ENCODE measurements at regions not wholly inside any gene's neighbourhood (a gene's known extent, or its start where the extent isn't known, plus 50 kb on each side); places are given as distances from the start of the nearest gene placed in this dataset.
"Not testable (repeated sequence)": the region's sequence is repeated elsewhere in the genome, so short reads cannot be mapped to it uniquely, and the experiment has no call there.

GRCh38 chr12:114841557-114842251, 157.7 kb upstream of the TBX3 start:
- H3K27me3 Mint-ChIP-seq (ENCODE audit: low read depth in 3 of 3) = peaks cover 0 to 2% (median 0%) of the 10 kb centered on the region in 3 donors
- no peaks in the 10 kb centered on the region for H3K4me1 Mint-ChIP-seq
- H3K9me3 Mint-ChIP-seq = peaks cover 0 to 2% (median under 1%) of the 10 kb centered on the region in 6 donors
- no peaks in the 10 kb centered on the region for H3K36me3 Mint-ChIP-seq
- no peak for DNase-seq
- no peak overlapping the region for H3K27ac Mint-ChIP-seq
- H3K4me3 Mint-ChIP-seq = no peak overlapping the region

GRCh38 chr12:114838480-114838879, 154.5 kb upstream of the TBX3 start:
- no peak overlapping the region for H3K27ac Mint-ChIP-seq
- H3K36me3 Mint-ChIP-seq = no peaks in the 10 kb centered on the region
- H3K4me1 Mint-ChIP-seq = no peaks in the 10 kb centered on the region
- no peak for DNase-seq
- peaks cover 0 to 4% (median 0%) of the 10 kb centered on the region in 6 donors for H3K9me3 Mint-ChIP-seq
- H3K27me3 Mint-ChIP-seq (ENCODE audit: low read depth in 3 of 3) = peaks cover 0 to 3% (median 2%) of the 10 kb centered on the region in 3 donors
- H3K4me3 Mint-ChIP-seq = no peak overlapping the region

- Mint-ChIP-seq H3K27me3 (ENCODE audit: low read depth in 3 of 3) (peaks cover 0 to 4% (median 2%) of the 10 kb centered on the region in 3 donors), H3K27ac (no peak overlapping the region), H3K36me3 (no peaks in the 10 kb centered on the region), H3K4me1 (no peaks in the 10 kb centered on the region), H3K9me3 (peaks cover 0 to 4% (median 2%) of the 10 kb centered on the region in 6 donors), H3K4me3 (no peak overlapping the region)
- no peak for DNase-seq
Measured at GRCh38 chr12:114836609-114837008, 152.6 kb upstream of the TBX3 start.

- peaks cover 0 to 4% (median 2%) of the 10 kb centered on the region in 6 donors for H3K9me3 Mint-ChIP-seq
- no peak overlapping the region for H3K4me3 Mint-ChIP-seq
- H3K27me3 Mint-ChIP-seq (ENCODE audit: low read depth in 3 of 3) = peaks cover 0 to 4% (median 2%) of the 10 kb centered on the region in 3 donors
- DNase-seq = no peak
- no peak overlapping the region for H3K27ac Mint-ChIP-seq
- H3K36me3 Mint-ChIP-seq = no peaks in the 10 kb centered on the region
- H3K4me1 Mint-ChIP-seq = no peaks in the 10 kb centered on the region
Measured at GRCh38 chr12:114835031-114835430, 151.1 kb upstream of the TBX3 start.

GRCh38 chr12:114834621-114835020, 150.6 kb upstream of the TBX3 start:
- H3K4me1 Mint-ChIP-seq = no peaks in the 10 kb centered on the region
- H3K36me3 Mint-ChIP-seq = no peaks in the 10 kb centered on the region
- no peak overlapping the region for H3K4me3 Mint-ChIP-seq
- peaks cover 0 to 4% (median under 1%) of the 10 kb centered on the region in 6 donors for H3K9me3 Mint-ChIP-seq
- peaks cover 0 to 4% (median 2%) of the 10 kb centered on the region in 3 donors for H3K27me3 Mint-ChIP-seq (ENCODE audit: low read depth in 3 of 3)
- DNase-seq = no peak
- no peak overlapping the region for H3K27ac Mint-ChIP-seq

- peaks cover 0 to 4% (median 2%) of the 10 kb centered on the region in 3 donors for H3K27me3 Mint-ChIP-seq (ENCODE audit: low read depth in 3 of 3)
- peaks cover 0 to 4% (median under 1%) of the 10 kb centered on the region in 6 donors for H3K9me3 Mint-ChIP-seq
- no peak overlapping the region for H3K4me3 Mint-ChIP-seq
- no peaks in the 10 kb centered on the region for H3K4me1 Mint-ChIP-seq
- H3K27ac Mint-ChIP-seq = no peak overlapping the region
- no peak for DNase-seq
- no peaks in the 10 kb centered on the region for H3K36me3 Mint-ChIP-seq
Measured at GRCh38 chr12:114829833-114830232, 145.9 kb upstream of the TBX3 start.

- H3K36me3 Mint-ChIP-seq; DNase-seq; H3K4me1 Mint-ChIP-seq; H3K27ac Mint-ChIP-seq; H3K27me3 Mint-ChIP-seq (ENCODE audit: low read depth in 3 of 3); H3K4me3 Mint-ChIP-seq; H3K9me3 Mint-ChIP-seq: not testable (repeated sequence)
Measured at GRCh38 chr12:114829244-114829643, 145.3 kb upstream of the TBX3 start.

GRCh38 chr12:114827461-114827860, 143.5 kb upstream of the TBX3 start:
- H3K4me1 Mint-ChIP-seq = no peaks in the 10 kb centered on the region
- H3K4me3 Mint-ChIP-seq = no peak overlapping the region

GRCh38 chr12:114826244-114826643, 142.3 kb upstream of the TBX3 start:
- Mint-ChIP-seq H3K9me3 (no peaks in the 10 kb centered on the region), H3K27ac (no peak overlapping the region), H3K27me3 (ENCODE audit: low read depth in 3 of 3) (peaks cover 0 to 4% (median 0%) of the 10 kb centered on the region in 3 donors), H3K4me3 (no peak overlapping the region), H3K36me3 (no peaks in the 10 kb centered on the region), H3K4me1 (no peaks in the 10 kb centered on the region)
- DNase-seq = no peak

More at GRCh38 chr12:114827461-114827860, 143.5 kb upstream of the TBX3 start:
- Mint-ChIP-seq H3K27me3 (ENCODE audit: low read depth in 3 of 3) (peaks cover 0 to 4% (median 0%) of the 10 kb centered on the region in 3 donors), H3K27ac (no peak overlapping the region), H3K36me3 (no peaks in the 10 kb centered on the region), H3K9me3 (peaks cover 0 to 4% (median 0%) of the 10 kb centered on the region in 6 donors)
- DNase-seq = no peak

GRCh38 chr12:114823724-114824123, 139.7 kb upstream of the TBX3 start:
- peaks cover 0 to 4% (median 0%) of the 10 kb centered on the region in 3 donors for H3K27me3 Mint-ChIP-seq (ENCODE audit: low read depth in 3 of 3)
- H3K36me3 Mint-ChIP-seq = no peaks in the 10 kb centered on the region
- peaks cover 0 to 2% (median 0%) of the 10 kb centered on the region in 6 donors for H3K9me3 Mint-ChIP-seq
- no peak for DNase-seq
- H3K27ac Mint-ChIP-seq = no peak overlapping the region
- H3K4me1 Mint-ChIP-seq = no peaks in the 10 kb centered on the region
- H3K4me3 Mint-ChIP-seq = no peak overlapping the region

- Mint-ChIP-seq H3K9me3 (peaks cover 0 to 4% (median 0%) of the 10 kb centered on the region in 6 donors), H3K4me1 (no peaks in the 10 kb centered on the region), H3K27ac (no peak overlapping the region), H3K4me3 (no peak overlapping the region), H3K36me3 (no peaks in the 10 kb centered on the region), H3K27me3 (ENCODE audit: low read depth in 3 of 3) (peaks cover 0 to 5% (median under 1%) of the 10 kb centered on the region in 3 donors)
- no peak for DNase-seq
Measured at GRCh38 chr12:114821570-114821969, 137.6 kb upstream of the TBX3 start.

- H3K4me3 Mint-ChIP-seq = no peak overlapping the region
- peaks cover 0 to 4% (median 0%) of the 10 kb centered on the region in 6 donors for H3K9me3 Mint-ChIP-seq
- DNase-seq = no peak
- no peaks in the 10 kb centered on the region for H3K36me3 Mint-ChIP-seq
- H3K27ac Mint-ChIP-seq = no peak overlapping the region
- peaks cover 0 to 5% (median 4%) of the 10 kb centered on the region in 3 donors for H3K27me3 Mint-ChIP-seq (ENCODE audit: low read depth in 3 of 3)
- no peaks in the 10 kb centered on the region for H3K4me1 Mint-ChIP-seq
Measured at GRCh38 chr12:114820796-114821195, 136.8 kb upstream of the TBX3 start.

GRCh38 chr12:114817571-114818425, 133.8 kb upstream of the TBX3 start:
- H3K36me3 Mint-ChIP-seq = no peaks in the 10 kb centered on the region
- peaks cover 2 to 4% (median 2%) of the 10 kb centered on the region in 3 donors for H3K27me3 Mint-ChIP-seq (ENCODE audit: low read depth in 3 of 3)
- no peak overlapping the region for H3K27ac Mint-ChIP-seq
- H3K4me1 Mint-ChIP-seq = no peaks in the 10 kb centered on the region
- peaks cover 0 to 6% (median 0%) of the 10 kb centered on the region in 6 donors for H3K9me3 Mint-ChIP-seq
- DNase-seq = no peak
- no peak overlapping the region for H3K4me3 Mint-ChIP-seq
